Bone marrow (tissue), 2 donors: ENCODE measurements at regions not wholly inside any gene's neighbourhood (a gene's known extent, or its start where the extent isn't known, plus 50 kb on each side); places are given as distances from the start of the nearest gene placed in this dataset.
"Not testable (repeated sequence)": the region's sequence is repeated elsewhere in the genome, so short reads cannot be mapped to it uniquely, and the experiment has no call there.

Experiments
- DNase-seq, 2 donors: peaks; one replicate each; lab custom pipeline; 2025; lab: John Stamatoyannopoulos, UW

- no peak for DNase-seq
Measured at GRCh38 chr2:67294218-67294617, 102.9 kb upstream of the ETAA1 start.

- DNase-seq, result no peak
Measured at GRCh38 chr2:67295406-67295805, 101.7 kb upstream of the ETAA1 start.

GRCh38 chr2:67295851-67296250, 101.3 kb upstream of the ETAA1 start:
- DNase-seq, result no peak

- no peak for DNase-seq
Measured at GRCh38 chr2:67304300-67304890, 92.7 kb upstream of the ETAA1 start.

- DNase-seq, result no peak
Measured at GRCh38 chr2:67309281-67309680, 87.9 kb upstream of the ETAA1 start.

- DNase-seq, result no peak
Measured at GRCh38 chr2:67311536-67311935, 85.6 kb upstream of the ETAA1 start.

GRCh38 chr2:67312871-67313270, 84.3 kb upstream of the ETAA1 start:
- no peak for DNase-seq

- DNase-seq, result no peak
Measured at GRCh38 chr2:67313536-67313935, 83.6 kb upstream of the ETAA1 start.

GRCh38 chr2:67318031-67318430, 79.1 kb upstream of the ETAA1 start:
- no peak for DNase-seq

GRCh38 chr2:67318563-67318962, 78.6 kb upstream of the ETAA1 start:
- DNase-seq, result no peak

GRCh38 chr2:67318993-67319481, 78.1 kb upstream of the ETAA1 start:
- DNase-seq, result no peak

- DNase-seq, result no peak
Measured at GRCh38 chr2:67320861-67321587, 76.1 kb upstream of the ETAA1 start.

GRCh38 chr2:67321588-67321903, 75.6 kb upstream of the ETAA1 start:
- no peak for DNase-seq

GRCh38 chr2:67322353-67323001, 74.7 kb upstream of the ETAA1 start:
- no peak for DNase-seq

- no peak for DNase-seq
Measured at GRCh38 chr2:67323209-67323991, 73.7 kb upstream of the ETAA1 start.

- no peak for DNase-seq
Measured at GRCh38 chr2:67329513-67329912, 67.6 kb upstream of the ETAA1 start.

- no peak for DNase-seq
Measured at GRCh38 chr2:67329951-67330350, 67.2 kb upstream of the ETAA1 start.

GRCh38 chr2:67331419-67332086, 65.6 kb upstream of the ETAA1 start:
- not testable (repeated sequence) for DNase-seq

- DNase-seq, result no peak
Measured at GRCh38 chr2:67337903-67338302, 59.2 kb upstream of the ETAA1 start.

- DNase-seq, result no peak
Measured at GRCh38 chr2:67338601-67339233, 58.4 kb upstream of the ETAA1 start.

GRCh38 chr2:67339234-67339885, 57.8 kb upstream of the ETAA1 start:
- DNase-seq, result no peak
